A549 (cell line): ENCODE measurements at regions not wholly inside any gene's neighbourhood (a gene's known extent, or its start where the extent isn't known, plus 50 kb on each side); places are given as distances from the start of the nearest gene placed in this dataset.

Experiments used
- HOXA7 ChIP-seq: fragments of 250-450 bp; sonication (Bioruptor Pico); IDR thresholded peaks from 2 replicates; pipeline ENCODE4 v1.5.0; 2020; ENCODE audit warnings: mild to moderate bottlenecking, moderate library complexity
- HOXB5 ChIP-seq: fragments of 250-450 bp; sonication (Bioruptor Pico); IDR thresholded peaks from 2 replicates; pipeline ENCODE4 v1.5.0; 2020; ENCODE audit warnings: mild to moderate bottlenecking, moderate library complexity
- POLR2A ChIP-seq: IDR thresholded peaks from 2 replicates; pipeline ENCODE4 v1.6.1; 2012; ENCODE audit warnings: mild to moderate bottlenecking, low read length
- TP53 ChIP-seq: fragments of 250-450 bp; sonication (Bioruptor Pico); IDR thresholded peaks from 2 replicates; pipeline ENCODE4 v1.5.0; 2021; ENCODE audit warnings: mild to moderate bottlenecking, moderate library complexity

GRCh38 chr4:123603165-123603564 is 206.6 kb downstream of the SPRY1 start:
- TF ChIP-seq POLR2A = no peak
- no peak for TF ChIP-seq TP53
- TF ChIP-seq HOXA7 (CRISPR knock-in tag) = no peak
- no peak for TF ChIP-seq HOXB5
